Pancreas (tissue), 10 donors: ENCODE measurements at regions not wholly inside any gene's neighbourhood (a gene's known extent, or its start where the extent isn't known, plus 50 kb on each side); places are given as distances from the start of the nearest gene placed in this dataset.

Source experiments
- ATAC-seq, 4 donors: fragments of 200-7000 bp; cut with Tn5 transposase; one replicate each; pipeline versions ENCODE4 v1.8.0 to v1.9.1; 2020; ENCODE audit warnings: mild to moderate bottlenecking in 4 of 4, moderate library complexity in 4 of 4
- DNase-seq, 6 donors: peaks; one replicate each; pipeline ENCODE4 v3.0.0-alpha.2; 2020
- FAIRE-seq: peaks from 2 replicates; lab custom pipeline; 2012; peaks lifted over from hg19 to GRCh38; lab: Jason Lieb, UNC
- H3K27ac ChIP-seq, 4 donors: fragments of 200-600 bp; sonication (generic); 1 replicate in 3 of 4; 2 replicates in 1 of 4; pipeline versions ENCODE4 v1.5.0 to v1.8.0; 2020
- H3K27me3 ChIP-seq, 4 donors: fragments of 200-600 bp; one replicate each; pipeline ENCODE4 v1.8.0; 2021
- H3K36me3 ChIP-seq, 3 donors: fragments of 200-600 bp; sonication (generic) in 1 of 3; one replicate each; pipeline versions ENCODE4 v1.5.0 to v1.8.0; 2020 to 2021
- H3K4me1 ChIP-seq, 3 donors: fragments of 200-600 bp; one replicate each; pipeline ENCODE4 v1.8.0; 2021
- H3K4me3 ChIP-seq, 4 donors: fragments of 200-600 bp; sonication (generic) in 2 of 4; one replicate each; pipeline versions ENCODE4 v1.5.0 to v1.8.0; 2020 to 2021
- H3K9me3 ChIP-seq, 4 donors: fragments of 200-600 bp; one replicate each; pipeline ENCODE4 v1.8.0; 2021
- CTCF ChIP-seq, 4 donors: fragments of 200-600 bp; sonication (generic) in 3 of 4; IDR thresholded peaks; one replicate each; pipeline versions ENCODE4 v1.5.0 to v1.8.0; 2021; ENCODE audit warnings: antibody characterized with exemption in 4 of 4
- WGBS, 2 donors: extraction: QIAGEN DNeasy Blood & Tissue Kit; methylation state at CpG; one replicate each; pipeline ENCODE4 v1.1.7; 2013; 5-methylcytosine and 5-hydroxymethylcytosine counted together
- intact Hi-C, 3 donors: fragments of 100-400 bp; cut with DNase I; formaldehyde crosslinking; loops; one replicate each; pipeline versions ENCODE4 v1.11.1 to v1.14.2; 2022
- donor health status: healthy with polysubstance abuse.
- donor health status: DM: no; HTN: no; CAD: no; lungs with moderate emphysema.
- donor health status: DM: no; HTN: no; CAD: no.
- donor health status: control.
- donor health status: control.
- donor health status: Bipolar disorder and iron deficiency.
- donor health status: DM: yes; HTN: yes; CAD: no.
- donor health status: DM: no; HTN: no; CAD: no.
- donor health status: DM: no; HTN: no; CAD: no.
- donor health status: DM: yes; HTN: yes; CAD: no.

- Histone ChIP-seq H3K9me3 (no peaks in the 10 kb centered on the region), H3K27ac (peak overlapping the region in 3 of 4 donors; percentile 16 to 29 (median 28)), H3K27me3 (no peaks in the 10 kb centered on the region), H3K36me3 (no peaks in the 10 kb centered on the region), H3K4me3 (peak overlapping the region in 2 of 4 donors; percentile 14 to 20), H3K4me1 (no peaks in the 10 kb centered on the region)
- FAIRE-seq = no peak
- intact Hi-C loops = no loop called here
- TF ChIP-seq CTCF (IDR thresholded peaks at IDR 0.05) = no peak
- ATAC-seq = peak; percentile 50 to 72 (median 64)
- WGBS, 2 donors = 28 to 30% methylated on average over 31 of the region's 31 CpGs
- DNase-seq = peak in 4 of 6 donors; percentile 13 to 44 (median 22)
These were observed 162.5 kb downstream of the MAF start for GRCh38 chr16:79437764-79438751.

- no peak overlapping the region for H3K4me3 ChIP-seq
- intact Hi-C loops = no loop called here
- no peak for ATAC-seq
- no peaks in the 10 kb centered on the region for H3K36me3 ChIP-seq
- no peaks in the 10 kb centered on the region for H3K27me3 ChIP-seq
- no peak for TF ChIP-seq CTCF (IDR thresholded peaks at IDR 0.05)
- H3K27ac ChIP-seq = no peak overlapping the region
- DNase-seq = no peak
- H3K4me1 ChIP-seq = no peaks in the 10 kb centered on the region
- WGBS, 2 donors = 78 to 85% methylated on average over 5 of the region's 5 CpGs
- H3K9me3 ChIP-seq = no peaks in the 10 kb centered on the region
- no peak for FAIRE-seq
These were observed 163.7 kb downstream of the MAF start for GRCh38 chr16:79436885-79437284.

- TF ChIP-seq CTCF (IDR thresholded peaks at IDR 0.05) = no peak
These were observed 165.8 kb downstream of the MAF start for GRCh38 chr16:79434771-79435170.

GRCh38 chr16:79434092-79434491 is 166.4 kb downstream of the MAF start:
- DNase-seq (no peak), FAIRE-seq (no peak), ATAC-seq (no peak)
- no peaks in the 10 kb centered on the region for H3K9me3 ChIP-seq
- H3K4me1 ChIP-seq = no peaks in the 10 kb centered on the region
- H3K4me3 ChIP-seq = no peak overlapping the region
- H3K27ac ChIP-seq = no peak overlapping the region
- no peak for TF ChIP-seq CTCF (IDR thresholded peaks at IDR 0.05)
- intact Hi-C loops = no loop called here
- no peaks in the 10 kb centered on the region for H3K36me3 ChIP-seq
- WGBS, 2 donors = 91 to 96% methylated on average over 2 of the region's 2 CpGs
- H3K27me3 ChIP-seq = no peaks in the 10 kb centered on the region

More at GRCh38 chr16:79434771-79435170, 165.8 kb downstream of the MAF start:
- FAIRE-seq (no peak), DNase-seq (no peak), ATAC-seq (no peak)
- Histone ChIP-seq H3K27me3 (no peaks in the 10 kb centered on the region), H3K4me1 (no peaks in the 10 kb centered on the region), H3K4me3 (no peak overlapping the region), H3K9me3 (no peaks in the 10 kb centered on the region), H3K36me3 (no peaks in the 10 kb centered on the region), H3K27ac (no peak overlapping the region)
- intact Hi-C loops = no loop called here
- 82 to 85% methylated on average over 8 of the region's 8 CpGs for WGBS, 2 donors

- H3K9me3 ChIP-seq = no peaks in the 10 kb centered on the region
- H3K27me3 ChIP-seq = no peaks in the 10 kb centered on the region
- no peak for ATAC-seq
- H3K4me3 ChIP-seq = no peak overlapping the region
- WGBS, 2 donors = 72 to 79% methylated on average over 4 of the region's 4 CpGs
- no peak for FAIRE-seq
- no peaks in the 10 kb centered on the region for H3K36me3 ChIP-seq
- intact Hi-C loops = no loop called here
- no peaks in the 10 kb centered on the region for H3K4me1 ChIP-seq
- no peak overlapping the region for H3K27ac ChIP-seq
- no peak for TF ChIP-seq CTCF (IDR thresholded peaks at IDR 0.05)
- no peak for DNase-seq
These were observed 168.6 kb downstream of the MAF start for GRCh38 chr16:79431923-79432322.
